PC-9 (cell line): ENCODE measurements at regions not wholly inside any gene's neighbourhood (a gene's known extent, or its start where the extent isn't known, plus 50 kb on each side); places are given as distances from the start of the nearest gene placed in this dataset.

Experiments
- CTCF ChIP-seq: fragments of 200-600 bp; sonication (generic); conservative IDR thresholded peaks from 2 replicates; pipeline ENCODE4 v1.6.1; 2017; ENCODE audit warnings: mixed run types, antibody characterized with exemption, mild to moderate bottlenecking, moderate library complexity
- EZH2 ChIP-seq: fragments of 200-600 bp; sonication (generic); IDR thresholded peaks from 2 replicates; pipeline ENCODE4 v1.8.0; 2017; ENCODE audit warnings: antibody characterized with exemption, low read depth

GRCh38 chr3:22748453-22749045, 454.6 kb upstream of the UBE2E2 start:
- TF ChIP-seq CTCF (no peak), EZH2 (no peak)
